Naive thymus-derived CD4-positive, alpha-beta T cell (primary cell): ENCODE measurements at regions not wholly inside any gene's neighbourhood (a gene's known extent, or its start where the extent isn't known, plus 50 kb on each side); places are given as distances from the start of the nearest gene placed in this dataset.

Experiments used
- ATAC-seq: fragments of 150-1000 bp; cut with Tn5 transposase; 2 replicates; pipeline ENCODE4 v1.10.0; 2021; ENCODE audit warnings: mild to moderate bottlenecking, moderate library complexity
- CTCF ChIA-PET: fragments of 350-600 bp; sonication (Branson Sonifier 250); formaldehyde crosslinking; loops from one replicate; lab custom pipeline; 2021; ENCODE audit warnings: antibody characterized with exemption; lab: Charles Lee
- POLR2A ChIA-PET: fragments of 350-600 bp; sonication (Branson Sonifier 250); formaldehyde crosslinking; loops from one replicate; lab custom pipeline; 2021; ENCODE audit warnings: antibody characterized with exemption, inconsistent platforms; lab: Charles Lee
- DNase-seq, 9 donors: peaks; one replicate each; pipeline versions ENCODE4 v3.0.0 to v3.0.0-alpha.2; 2020 to 2022; ENCODE audit warnings: mixed read lengths in 1 of 9
- H3K27ac ChIP-seq: one replicate; pipeline ENCODE4 v1.7.0; 2013; ENCODE audit warnings: mild to moderate bottlenecking, low read depth, low read length, moderate library complexity
- H3K27me3 ChIP-seq, 2 donors: one replicate each; pipeline ENCODE4 v1.7.0; 2013; ENCODE audit warnings: low read length in 2 of 2, mild to moderate bottlenecking in 2 of 2, moderate library complexity in 2 of 2; ENCODE audit not compliant: control insufficient read depth in 2 of 2, insufficient read depth in 2 of 2
- H3K36me3 ChIP-seq, 3 experiments: 1 replicate in 2 of 3; 2 replicates in 1 of 3; pipeline ENCODE4 v1.7.0; 2013; ENCODE audit warnings: low read length in 3 of 3, mild to moderate bottlenecking in 3 of 3, moderate library complexity in 1 of 3; ENCODE audit not compliant: insufficient read depth in 3 of 3, control insufficient read depth in 2 of 3
- H3K4me1 ChIP-seq, 2 donors: one replicate each; pipeline ENCODE4 v1.7.0; 2013; ENCODE audit warnings: low read length in 2 of 2, mild to moderate bottlenecking in 2 of 2, moderate library complexity in 1 of 2; ENCODE audit not compliant: control insufficient read depth in 2 of 2, insufficient read depth in 2 of 2
- H3K4me3 ChIP-seq: 2 replicates; pipeline ENCODE4 v1.7.0; 2013; ENCODE audit warnings: mild to moderate bottlenecking, low read length
- H3K9me3 ChIP-seq, 3 experiments: 1 replicate in 2 of 3; 2 replicates in 1 of 3; pipeline ENCODE4 v1.7.0; 2013; ENCODE audit warnings: low read length in 3 of 3; ENCODE audit not compliant: control insufficient read depth in 2 of 3
- H3K27ac Mint-ChIP-seq, 9 donors: one replicate each; pipeline ENCODE4 v1.8.0; 2020 to 2022; ENCODE audit warnings: mixed read lengths in 9 of 9, mild to moderate bottlenecking in 8 of 9, moderate library complexity in 5 of 9, inconsistent platforms in 2 of 9
- H3K27me3 Mint-ChIP-seq, 5 donors: one replicate each; pipeline ENCODE4 v1.8.0; 2021 to 2022; ENCODE audit warnings: mixed read lengths in 5 of 5, mild to moderate bottlenecking in 1 of 5
- H3K36me3 Mint-ChIP-seq, 5 donors: one replicate each; pipeline ENCODE4 v1.8.0; 2020 to 2022; ENCODE audit warnings: mixed read lengths in 5 of 5, mild to moderate bottlenecking in 3 of 5, inconsistent platforms in 1 of 5
- H3K4me1 Mint-ChIP-seq, 7 donors: one replicate each; pipeline ENCODE4 v1.8.0; 2020 to 2022; ENCODE audit warnings: mixed read lengths in 7 of 7, mild to moderate bottlenecking in 3 of 7, inconsistent platforms in 1 of 7
- H3K4me3 Mint-ChIP-seq, 10 donors: one replicate each; pipeline ENCODE4 v1.8.0; 2020 to 2022; ENCODE audit warnings: mild to moderate bottlenecking in 10 of 10, mixed read lengths in 10 of 10, moderate library complexity in 6 of 10, inconsistent platforms in 2 of 10
- H3K9me3 Mint-ChIP-seq, 11 donors: one replicate each; pipeline ENCODE4 v1.8.0; 2020 to 2022; ENCODE audit warnings: mixed read lengths in 11 of 11, mild to moderate bottlenecking in 4 of 11, inconsistent platforms in 1 of 11, moderate library complexity in 1 of 11
- intact Hi-C, 2 donors: fragments of 100-400 bp; cut with micrococcal nuclease; formaldehyde crosslinking; loops; one replicate each; pipeline ENCODE4 v1.15.1; 2023

DNA sequence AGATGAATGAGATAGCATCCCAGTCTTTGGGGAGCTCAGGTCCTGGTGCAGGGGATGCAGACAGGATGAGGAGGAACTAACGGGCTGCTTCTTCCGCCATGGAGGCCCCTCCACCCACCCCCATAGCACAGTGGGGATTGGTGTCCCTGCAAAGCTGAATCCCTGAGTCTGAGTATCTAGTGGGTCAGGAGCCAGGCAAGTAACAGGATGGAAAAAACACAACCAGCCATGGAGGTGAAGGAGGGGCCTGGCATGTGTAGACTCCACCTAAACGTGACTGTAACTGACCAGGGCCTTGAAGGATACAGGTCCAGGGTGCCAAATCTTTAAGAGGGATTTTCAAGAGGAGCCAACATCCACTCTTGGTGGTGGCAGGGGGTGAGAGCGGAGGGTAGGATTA lies 327.8 kb upstream of the MSX2 start:
- Mint-ChIP-seq H3K27me3 (peaks cover 0 to 25% (median 20%) of the 10 kb centered on the region in 5 donors), H3K36me3 (peaks cover 0 to 4% (median 0%) of the 10 kb centered on the region in 5 donors), H3K4me3 (no peak overlapping the region), H3K4me1 (no peaks in the 10 kb centered on the region), H3K9me3 (peaks cover 0 to 5% (median 0%) of the 10 kb centered on the region in 11 donors), H3K27ac (no peak overlapping the region)
- H3K4me3 ChIP-seq, result no peak overlapping the region
- H3K9me3 ChIP-seq, result no peaks in the 10 kb centered on the region
- H3K4me1 ChIP-seq, result no peaks in the 10 kb centered on the region
- ChIA-PET POLR2A (no interaction called here), CTCF (no interaction called here)
- DNase-seq, result no peak
- intact Hi-C loops, result no loop called here
- no peaks in the 10 kb centered on the region for H3K36me3 ChIP-seq
- no peak for ATAC-seq
- no peaks in the 10 kb centered on the region for H3K27me3 ChIP-seq
- H3K27ac ChIP-seq, result no peak overlapping the region

GRCh38 chr5:174397206-174397605 lies 327.2 kb upstream of the MSX2 start:
- no peaks in the 10 kb centered on the region for H3K36me3 ChIP-seq
- ATAC-seq, result no peak
- no peak overlapping the region for H3K4me3 Mint-ChIP-seq
- no peaks in the 10 kb centered on the region for H3K4me1 Mint-ChIP-seq
- H3K27ac Mint-ChIP-seq, result no peak overlapping the region
- CTCF ChIA-PET, result interaction anchor here (1.3 kb wide), 1 partner anchor 20 kb away, joined by 3 read pairs; no protein-coding TSS in a partner anchor
- no peaks in the 10 kb centered on the region for H3K27me3 ChIP-seq
- H3K27ac ChIP-seq, result no peak overlapping the region
- intact Hi-C loops, result no loop called here
- POLR2A ChIA-PET, result no interaction called here
- no peaks in the 10 kb centered on the region for H3K9me3 ChIP-seq
- peaks cover 0 to 4% (median 0%) of the 10 kb centered on the region in 5 donors for H3K36me3 Mint-ChIP-seq
- peaks cover 0 to 5% (median 0%) of the 10 kb centered on the region in 11 donors for H3K9me3 Mint-ChIP-seq
- no peak overlapping the region for H3K4me3 ChIP-seq
- DNase-seq, result no peak
- H3K4me1 ChIP-seq, result no peaks in the 10 kb centered on the region
- H3K27me3 Mint-ChIP-seq, result peaks cover 0 to 20% (median 17%) of the 10 kb centered on the region in 5 donors

GRCh38 chr5:174398171-174398570 lies 326.2 kb upstream of the MSX2 start:
- intact Hi-C loops, result no loop called here
- no peak overlapping the region for H3K4me3 Mint-ChIP-seq
- ChIA-PET POLR2A (no interaction called here), CTCF (interaction anchor here (1.3 kb wide), 1 partner anchor 19 kb away, joined by 3 read pairs; no protein-coding TSS in a partner anchor)
- Histone ChIP-seq H3K4me3 (no peak overlapping the region), H3K36me3 (no peaks in the 10 kb centered on the region), H3K9me3 (no peaks in the 10 kb centered on the region), H3K4me1 (no peaks in the 10 kb centered on the region), H3K27me3 (no peaks in the 10 kb centered on the region), H3K27ac (no peak overlapping the region)
- peaks cover 0 to 21% (median 11%) of the 10 kb centered on the region in 5 donors for H3K27me3 Mint-ChIP-seq
- H3K4me1 Mint-ChIP-seq, result no peaks in the 10 kb centered on the region
- no peak for ATAC-seq
- peaks cover 0 to 4% (median 0%) of the 10 kb centered on the region in 5 donors for H3K36me3 Mint-ChIP-seq
- H3K9me3 Mint-ChIP-seq, result peaks cover 0 to 5% (median 0%) of the 10 kb centered on the region in 11 donors
- H3K27ac Mint-ChIP-seq, result no peak overlapping the region
- no peak for DNase-seq

- no peak overlapping the region for H3K27ac ChIP-seq
- H3K4me3 ChIP-seq, result no peak overlapping the region
- H3K9me3 ChIP-seq, result no peaks in the 10 kb centered on the region
- ChIA-PET CTCF (no interaction called here), POLR2A (no interaction called here)
- intact Hi-C loops, result no loop called here
- H3K4me1 ChIP-seq, result no peaks in the 10 kb centered on the region
- Mint-ChIP-seq H3K4me3 (no peak overlapping the region), H3K36me3 (peaks cover 0 to 4% (median 0%) of the 10 kb centered on the region in 5 donors), H3K9me3 (peaks cover 0 to 5% (median 0%) of the 10 kb centered on the region in 11 donors), H3K4me1 (no peaks in the 10 kb centered on the region), H3K27ac (no peak overlapping the region), H3K27me3 (peaks cover 0 to 19% (median 4%) of the 10 kb centered on the region in 5 donors)
- no peak for DNase-seq
- H3K36me3 ChIP-seq, result no peaks in the 10 kb centered on the region
- ATAC-seq, result no peak
- H3K27me3 ChIP-seq, result no peaks in the 10 kb centered on the region
Measured at GRCh38 chr5:174399411-174399810, 325.0 kb upstream of the MSX2 start.

DNA sequence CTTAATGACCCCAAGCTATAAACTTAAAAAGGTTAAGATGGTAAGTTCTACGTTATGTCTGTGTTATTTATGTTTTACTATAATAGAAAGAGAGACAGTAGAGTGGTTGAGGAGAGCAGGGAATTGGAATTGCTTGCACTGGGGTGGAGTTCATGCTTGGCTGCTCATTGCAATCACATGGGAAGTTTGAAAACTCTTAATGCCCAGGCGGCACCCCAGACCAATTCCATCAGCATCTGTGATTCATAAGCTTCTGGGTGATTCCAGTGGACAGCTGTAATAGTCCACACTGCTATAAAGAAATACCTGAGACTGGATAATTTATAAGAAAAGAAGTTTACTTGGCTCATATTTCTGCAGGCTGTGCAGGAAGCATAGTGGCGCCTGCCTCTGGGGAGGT lies 323.9 kb upstream of the MSX2 start:
- ChIA-PET CTCF (no interaction called here), POLR2A (no interaction called here)
- H3K4me1 Mint-ChIP-seq, result no peaks in the 10 kb centered on the region
- peaks cover 0 to 8% (median 0%) of the 10 kb centered on the region in 11 donors for H3K9me3 Mint-ChIP-seq
- no peaks in the 10 kb centered on the region for H3K4me1 ChIP-seq
- H3K36me3 ChIP-seq, result no peaks in the 10 kb centered on the region
- peaks cover 0 to 4% (median 0%) of the 10 kb centered on the region in 5 donors for H3K36me3 Mint-ChIP-seq
- intact Hi-C loops, result no loop called here
- ATAC-seq (no peak), DNase-seq (no peak)
- no peak overlapping the region for H3K4me3 ChIP-seq
- H3K27ac Mint-ChIP-seq, result no peak overlapping the region
- no peaks in the 10 kb centered on the region for H3K27me3 ChIP-seq
- H3K9me3 ChIP-seq, result no peaks in the 10 kb centered on the region
- H3K27me3 Mint-ChIP-seq, result peaks cover 0 to 14% (median 9%) of the 10 kb centered on the region in 5 donors
- H3K4me3 Mint-ChIP-seq, result no peak overlapping the region
- no peak overlapping the region for H3K27ac ChIP-seq

DNA sequence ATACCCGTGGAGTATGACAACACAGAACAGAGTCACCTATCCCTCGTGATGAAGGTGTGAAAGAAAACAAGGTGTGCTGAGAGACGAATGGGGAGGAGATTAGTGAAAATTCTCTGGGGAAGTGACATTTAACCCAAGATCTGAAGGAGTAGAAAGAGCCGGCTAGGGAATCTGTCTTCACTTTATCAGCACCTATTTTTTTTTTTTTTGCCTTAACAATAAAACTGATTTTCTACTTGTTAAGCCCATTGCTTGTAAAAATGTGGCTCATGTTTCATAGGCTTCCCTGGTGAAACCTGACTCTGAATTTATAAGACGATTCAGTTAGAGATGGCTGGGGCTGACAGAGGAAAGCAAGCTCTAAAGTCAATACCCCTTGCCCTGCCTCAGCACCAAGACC lies 322.6 kb upstream of the MSX2 start:
- ATAC-seq, result no peak
- H3K4me1 ChIP-seq, result no peaks in the 10 kb centered on the region
- Mint-ChIP-seq H3K27me3 (peaks cover 0 to 14% (median 11%) of the 10 kb centered on the region in 5 donors), H3K4me1 (no peaks in the 10 kb centered on the region), H3K27ac (no peak overlapping the region), H3K4me3 (no peak overlapping the region), H3K9me3 (peaks cover 0 to 9% (median 0%) of the 10 kb centered on the region in 11 donors), H3K36me3 (peaks cover 0 to 4% (median 0%) of the 10 kb centered on the region in 5 donors)
- H3K4me3 ChIP-seq, result no peak overlapping the region
- intact Hi-C loops, result no loop called here
- CTCF ChIA-PET, result no interaction called here
- H3K9me3 ChIP-seq, result no peaks in the 10 kb centered on the region
- no peaks in the 10 kb centered on the region for H3K36me3 ChIP-seq
- H3K27ac ChIP-seq, result no peak overlapping the region
- POLR2A ChIA-PET, result no interaction called here
- DNase-seq, result no peak
- no peaks in the 10 kb centered on the region for H3K27me3 ChIP-seq

DNA sequence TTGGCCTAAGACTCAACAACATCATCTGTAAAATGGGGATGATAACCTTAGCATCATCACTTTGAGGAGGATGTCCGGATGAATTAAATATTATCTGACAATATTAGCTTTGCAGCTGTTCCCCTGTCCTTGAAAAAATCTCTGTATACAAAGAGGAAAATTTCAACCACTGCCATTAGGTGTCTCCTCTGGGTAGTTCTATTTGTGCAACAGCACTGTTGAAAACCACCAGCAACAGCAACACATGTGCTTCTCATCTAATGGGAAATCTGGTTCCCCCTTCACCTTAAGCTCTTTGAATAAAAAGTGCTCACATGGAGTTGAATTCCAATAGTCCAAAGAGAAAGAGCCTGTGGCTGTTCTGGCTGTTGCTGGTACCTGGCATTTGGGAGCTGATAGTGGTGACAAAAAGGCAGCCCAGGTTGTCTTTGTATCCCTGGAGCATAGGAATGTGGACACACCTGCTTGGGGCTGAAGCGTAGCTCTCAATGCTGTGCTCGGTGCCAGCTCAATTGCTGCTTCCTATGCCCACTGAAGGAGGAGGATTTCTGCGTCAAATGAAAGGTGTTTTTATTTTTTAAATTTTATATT lies 322.1 kb upstream of the MSX2 start:
- Mint-ChIP-seq H3K27me3 (peaks cover 0 to 14% (median 12%) of the 10 kb centered on the region in 5 donors), H3K36me3 (peaks cover 0 to 4% (median 0%) of the 10 kb centered on the region in 5 donors), H3K4me3 (no peak overlapping the region), H3K4me1 (no peaks in the 10 kb centered on the region), H3K27ac (no peak overlapping the region), H3K9me3 (peaks cover 0 to 9% (median 0%) of the 10 kb centered on the region in 11 donors)
- CTCF ChIA-PET, result interaction anchor here (0.7 kb wide), 1 partner anchor 176 kb away, joined by 3 read pairs; no protein-coding TSS in a partner anchor
- intact Hi-C loops, result no loop called here
- H3K4me3 ChIP-seq, result no peak overlapping the region
- H3K9me3 ChIP-seq, result no peaks in the 10 kb centered on the region
- ATAC-seq, result no peak
- no peaks in the 10 kb centered on the region for H3K4me1 ChIP-seq
- no peak for DNase-seq
- H3K27me3 ChIP-seq, result no peaks in the 10 kb centered on the region
- H3K27ac ChIP-seq, result no peak overlapping the region
- H3K36me3 ChIP-seq, result no peaks in the 10 kb centered on the region
- POLR2A ChIA-PET, result no interaction called here
